ENCODE measurements at regions not wholly inside any gene's neighbourhood (a gene's known extent, or its start where the extent isn't known, plus 50 kb on each side); places are given as distances from the start of the nearest gene placed in this dataset. TPM values are rescaled to one million over a fixed set of nuclear protein-coding genes. Genes with fewer than 3 reads are reported as not detected.

DNA sequence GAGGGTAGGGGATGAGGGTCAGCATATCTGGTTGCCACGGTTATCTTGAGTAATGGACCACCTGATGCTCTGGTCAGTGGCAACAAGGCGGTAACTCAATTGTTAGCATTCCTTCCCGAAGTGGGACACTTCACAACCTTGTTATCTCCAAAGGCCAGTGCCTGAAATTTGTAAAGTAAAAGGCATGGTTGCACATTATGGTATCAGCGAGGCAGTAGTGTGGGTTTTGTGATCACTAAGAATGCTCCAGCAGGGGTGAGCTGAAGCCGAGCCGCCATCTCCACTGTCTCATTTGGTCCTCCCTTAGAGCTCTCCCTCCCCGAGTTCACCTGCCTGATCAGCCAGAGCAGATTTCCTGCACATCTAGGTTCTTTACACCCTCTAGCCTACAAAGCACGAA is 50.5 kb upstream of the LGALSL start:
- DNase-seq, result no peak

DNA sequence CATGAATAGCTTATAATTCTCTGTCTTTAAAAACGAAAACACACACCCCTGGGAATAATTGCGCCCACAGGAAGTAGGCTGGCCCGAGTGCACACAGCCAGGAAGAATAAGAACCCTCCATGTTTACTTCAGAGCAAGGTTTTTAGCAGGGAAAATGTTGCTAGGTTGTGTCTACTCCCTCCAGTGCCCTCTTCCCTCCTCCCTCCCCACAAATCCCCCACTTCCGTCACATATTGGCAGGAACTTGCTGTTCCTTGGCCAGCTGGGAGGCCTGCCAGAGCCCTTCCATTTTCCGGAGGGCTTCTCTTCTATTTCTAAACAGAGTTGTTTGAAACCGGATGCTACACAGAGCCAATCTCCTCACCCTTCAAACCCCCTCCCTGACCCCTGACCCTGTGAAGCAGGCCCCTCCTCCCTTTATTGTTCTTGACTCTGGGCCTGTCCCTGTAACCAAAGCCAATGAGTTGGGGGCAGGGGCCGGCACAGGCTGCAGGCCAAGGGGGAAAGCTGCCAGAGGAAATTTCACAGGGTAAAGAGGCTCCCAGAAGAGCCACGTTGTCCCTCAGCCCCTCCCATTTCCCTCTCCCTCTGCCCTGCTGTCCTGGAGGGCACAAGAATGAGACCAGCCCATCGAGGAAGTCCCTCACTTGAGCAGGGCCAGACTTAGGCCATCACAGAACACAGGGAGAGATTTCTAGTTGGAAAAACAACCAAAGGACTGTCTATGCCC is 49.8 kb upstream of the LGALSL start:
- peak; percentile 92 for DNase-seq

Small RNAs in the stretch of these regions (small RNA-seq; reads per million reads assigned to genes)
- gene AC012368.3 (ENCODE audit: low replicate concordance) (not detected), gene MIR4433B (ENCODE audit: low replicate concordance) (not detected)

Data from skin of body (tissue), 2 donors.